ENCODE measurements at regions not wholly inside any gene's neighbourhood (a gene's known extent, or its start where the extent isn't known, plus 50 kb on each side); places are given as distances from the start of the nearest gene placed in this dataset.

- H3K4me1 ChIP-seq (ENCODE audit: control insufficient read depth, insufficient read depth, low read length) = no peaks in the 10 kb centered on the region
- no peak overlapping the region for H3K27ac ChIP-seq (ENCODE audit: low read depth, low read length)
- no peak for DNase-seq
- no peak overlapping the region for H3K4me3 ChIP-seq (ENCODE audit: low read length)
- no peak overlapping the region for H3K9ac ChIP-seq (ENCODE audit: extremely low read depth, low read length, poor library complexity, severe bottlenecking)
- H3K36me3 ChIP-seq (ENCODE audit: control insufficient read depth, insufficient read depth, low read length) = no peaks in the 10 kb centered on the region
- peaks cover 8% of the 10 kb centered on the region for H3K4me1 Mint-ChIP-seq
- 92 to 100% methylated on average over 1 of the region's 1 CpG for WGBS, 2 experiments (ENCODE audit: insufficient coverage in 1 of 2, insufficient read length in 1 of 2)
- H3K27me3 Mint-ChIP-seq (ENCODE audit: insufficient read depth) = no peaks in the 10 kb centered on the region
- H3K4me3 Mint-ChIP-seq = no peak overlapping the region
- H3K9me3 Mint-ChIP-seq = no peaks in the 10 kb centered on the region
- no peaks in the 10 kb centered on the region for H3K36me3 Mint-ChIP-seq (ENCODE audit: low read depth)
- H3K27ac Mint-ChIP-seq = no peak overlapping the region
- no peak for TF ChIP-seq CTCF (conservative IDR thresholded peaks at IDR 0.05)
- no peaks in the 10 kb centered on the region for H3K9me3 ChIP-seq (ENCODE audit: control insufficient read depth, low read length)
- H3K27me3 ChIP-seq (ENCODE audit: control insufficient read depth, insufficient read depth, low read length, poor library complexity, severe bottlenecking) = no peaks in the 10 kb centered on the region
These were observed 315.5 kb downstream of the IRX1 start for GRCh38 chr5:3911111-3911510.

- no peak overlapping the region for H3K9ac ChIP-seq (ENCODE audit: extremely low read depth, low read length, poor library complexity, severe bottlenecking)
These were observed 316.1 kb downstream of the IRX1 start for GRCh38 chr5:3911773-3912172.

GRCh38 chr5:3912790-3913189 lies 317.2 kb downstream of the IRX1 start:
- Mint-ChIP-seq H3K27me3 (ENCODE audit: insufficient read depth) (no peaks in the 10 kb centered on the region), H3K27ac (no peak overlapping the region), H3K4me1 (peaks cover 8% of the 10 kb centered on the region), H3K36me3 (ENCODE audit: low read depth) (no peaks in the 10 kb centered on the region), H3K9me3 (no peaks in the 10 kb centered on the region), H3K4me3 (no peak overlapping the region)
- Histone ChIP-seq H3K9me3 (ENCODE audit: control insufficient read depth, low read length) (no peaks in the 10 kb centered on the region), H3K27ac (ENCODE audit: low read depth, low read length) (no peak overlapping the region), H3K4me3 (ENCODE audit: low read length) (no peak overlapping the region), H3K36me3 (ENCODE audit: control insufficient read depth, insufficient read depth, low read length) (no peaks in the 10 kb centered on the region), H3K4me1 (ENCODE audit: control insufficient read depth, insufficient read depth, low read length) (no peaks in the 10 kb centered on the region), H3K9ac (ENCODE audit: extremely low read depth, low read length, poor library complexity, severe bottlenecking) (no peak overlapping the region), H3K27me3 (ENCODE audit: control insufficient read depth, insufficient read depth, low read length, poor library complexity, severe bottlenecking) (no peaks in the 10 kb centered on the region)
- DNase-seq = no peak
- 92 to 98% methylated on average over 6 to 7 of the region's 7 CpGs for WGBS, 2 experiments (ENCODE audit: insufficient coverage in 1 of 2, insufficient read length in 1 of 2)
- no peak for TF ChIP-seq CTCF (conservative IDR thresholded peaks at IDR 0.05)

More at GRCh38 chr5:3911773-3912172, 316.1 kb downstream of the IRX1 start:
- H3K36me3 Mint-ChIP-seq (ENCODE audit: low read depth) = no peaks in the 10 kb centered on the region
- no peaks in the 10 kb centered on the region for H3K36me3 ChIP-seq (ENCODE audit: control insufficient read depth, insufficient read depth, low read length)
- TF ChIP-seq CTCF (conservative IDR thresholded peaks at IDR 0.05) = no peak
- no peak overlapping the region for H3K4me3 ChIP-seq (ENCODE audit: low read length)
- H3K4me3 Mint-ChIP-seq = no peak overlapping the region
- 71 to 87% methylated on average over 2 to 4 of the region's 4 CpGs for WGBS, 2 experiments (ENCODE audit: insufficient coverage in 1 of 2, insufficient read length in 1 of 2)
- no peaks in the 10 kb centered on the region for H3K27me3 Mint-ChIP-seq (ENCODE audit: insufficient read depth)
- H3K9me3 Mint-ChIP-seq = no peaks in the 10 kb centered on the region
- H3K9me3 ChIP-seq (ENCODE audit: control insufficient read depth, low read length) = no peaks in the 10 kb centered on the region
- H3K27ac Mint-ChIP-seq = no peak overlapping the region
- no peaks in the 10 kb centered on the region for H3K27me3 ChIP-seq (ENCODE audit: control insufficient read depth, insufficient read depth, low read length, poor library complexity, severe bottlenecking)
- H3K27ac ChIP-seq (ENCODE audit: low read depth, low read length) = no peak overlapping the region
- no peaks in the 10 kb centered on the region for H3K4me1 ChIP-seq (ENCODE audit: control insufficient read depth, insufficient read depth, low read length)
- no peak for DNase-seq
- peaks cover 8% of the 10 kb centered on the region for H3K4me1 Mint-ChIP-seq

All from endodermal cell (in vitro differentiated cells).